Thoracic aorta (tissue), 2 donors: ENCODE measurements at regions not wholly inside any gene's neighbourhood (a gene's known extent, or its start where the extent isn't known, plus 50 kb on each side); places are given as distances from the start of the nearest gene placed in this dataset.

Experiments
- ATAC-seq: fragments of 150-250 bp; one replicate; pipeline ENCODE4 v1.8.0; 2017; ENCODE audit warnings: low read depth; ENCODE audit not compliant: insufficient number of reproducible peaks, low FRiP score
- DNase-seq: peaks from one replicate; pipeline ENCODE4 v3.0.0-alpha.2; 2020; ENCODE audit warnings: low spot score
- H3K27ac ChIP-seq, 2 donors: fragments of 200-600 bp; sonication (generic); 1 replicate in 1 of 2; 2 replicates in 1 of 2; pipeline ENCODE4 v1.5.1; 2016; ENCODE audit warnings: mild to moderate bottlenecking in 2 of 2, moderate library complexity in 2 of 2
- H3K27me3 ChIP-seq: fragments of 200-600 bp; sonication (generic); replicated peaks from 2 replicates; pipeline ENCODE4 v1.6.0; 2016; ENCODE audit warnings: mild to moderate bottlenecking; ENCODE audit not compliant: insufficient read depth
- H3K36me3 ChIP-seq: fragments of 200-600 bp; sonication (generic); one replicate; pipeline ENCODE4 v1.5.1; 2016
- H3K4me1 ChIP-seq, 2 donors: fragments of 200-600 bp; sonication (generic); 1 replicate in 1 of 2; 2 replicates in 1 of 2; pipeline versions ENCODE4 v1.5.1 to v1.6.0; 2016; ENCODE audit warnings: low read depth in 2 of 2, mild to moderate bottlenecking in 1 of 2; ENCODE audit not compliant: control insufficient read depth in 1 of 2
- H3K4me3 ChIP-seq: fragments of 200-600 bp; sonication (generic); 2 replicates; pipeline ENCODE4 v1.5.1; 2016; ENCODE audit warnings: mild to moderate bottlenecking
- H3K9me3 ChIP-seq: fragments of 200-600 bp; sonication (generic); 2 replicates; pipeline ENCODE4 v1.5.1; 2016
- CTCF ChIP-seq: fragments of 200-600 bp; sonication (generic); IDR thresholded peaks from one replicate; pipeline ENCODE4 v1.5.1; 2019; ENCODE audit warnings: antibody characterized with exemption

- Histone ChIP-seq H3K27ac (no peak overlapping the region), H3K27me3 (no peaks in the 10 kb centered on the region), H3K9me3 (no peaks in the 10 kb centered on the region), H3K4me3 (no peak overlapping the region), H3K36me3 (no peaks in the 10 kb centered on the region), H3K4me1 (peaks cover 0 to under 1% of the 10 kb centered on the region in 2 donors)
- DNase-seq: no peak
- no peak for ATAC-seq
- TF ChIP-seq CTCF: no peak
These were observed 204.6 kb downstream of the CD83 start for GRCh38 chr6:14321992-14322772.

GRCh38 chr6:14322841-14323240 lies 205.3 kb downstream of the CD83 start:
- H3K27ac ChIP-seq: no peak overlapping the region
- H3K36me3 ChIP-seq: no peaks in the 10 kb centered on the region
- no peaks in the 10 kb centered on the region for H3K9me3 ChIP-seq
- ATAC-seq (no peak), DNase-seq (no peak)
- no peaks in the 10 kb centered on the region for H3K4me1 ChIP-seq
- H3K4me3 ChIP-seq: no peak overlapping the region
- H3K27me3 ChIP-seq: no peaks in the 10 kb centered on the region
- no peak for TF ChIP-seq CTCF

DNA sequence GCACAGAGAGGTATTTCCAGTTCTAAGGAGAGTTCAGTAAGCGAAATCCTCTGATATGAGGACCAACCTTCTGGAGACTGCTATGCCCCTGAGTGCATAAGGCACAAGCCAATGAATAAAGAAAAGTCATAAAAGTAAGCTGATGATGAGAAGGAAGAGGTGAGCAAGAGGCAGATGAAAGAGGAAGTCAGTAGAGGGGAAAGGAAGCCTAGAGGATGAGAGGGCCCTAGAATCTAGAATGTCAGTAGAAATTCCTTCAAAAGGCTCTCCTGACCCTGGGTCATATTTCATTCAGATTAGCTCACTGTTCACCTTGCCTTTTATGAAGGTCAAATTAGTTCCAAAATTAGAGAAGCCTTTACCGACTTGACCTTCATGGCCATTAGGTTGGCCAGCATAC lies 209.2 kb downstream of the CD83 start:
- no peak for ATAC-seq
- TF ChIP-seq CTCF: no peak
- Histone ChIP-seq H3K36me3 (no peaks in the 10 kb centered on the region), H3K27me3 (no peaks in the 10 kb centered on the region), H3K27ac (no peak overlapping the region), H3K4me1 (no peaks in the 10 kb centered on the region), H3K4me3 (no peak overlapping the region), H3K9me3 (no peaks in the 10 kb centered on the region)
- DNase-seq: no peak

DNA sequence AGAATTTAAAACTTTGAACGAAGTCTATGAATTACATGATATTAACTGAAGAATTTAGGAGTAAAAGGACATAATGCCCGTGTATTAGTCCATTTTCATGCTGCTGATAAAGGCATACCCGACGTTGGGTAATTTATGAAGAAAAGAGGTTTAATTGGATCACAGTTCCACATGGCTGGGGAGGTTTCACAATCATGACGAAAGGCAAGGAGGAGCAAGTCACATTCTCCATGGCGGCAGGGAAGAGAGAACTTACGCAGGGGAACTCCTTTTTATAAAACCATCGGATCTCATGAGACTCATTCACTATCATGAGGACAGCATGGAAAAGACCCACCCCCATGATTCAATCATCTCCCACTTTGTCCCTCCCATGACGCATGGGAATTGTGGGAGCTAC lies 210.6 kb downstream of the CD83 start:
- H3K27ac ChIP-seq: no peak overlapping the region
- DNase-seq (no peak), ATAC-seq (no peak)
- no peaks in the 10 kb centered on the region for H3K36me3 ChIP-seq
- no peaks in the 10 kb centered on the region for H3K9me3 ChIP-seq
- H3K4me1 ChIP-seq: no peaks in the 10 kb centered on the region
- H3K27me3 ChIP-seq: no peaks in the 10 kb centered on the region
- no peak for TF ChIP-seq CTCF
- H3K4me3 ChIP-seq: no peak overlapping the region

DNA sequence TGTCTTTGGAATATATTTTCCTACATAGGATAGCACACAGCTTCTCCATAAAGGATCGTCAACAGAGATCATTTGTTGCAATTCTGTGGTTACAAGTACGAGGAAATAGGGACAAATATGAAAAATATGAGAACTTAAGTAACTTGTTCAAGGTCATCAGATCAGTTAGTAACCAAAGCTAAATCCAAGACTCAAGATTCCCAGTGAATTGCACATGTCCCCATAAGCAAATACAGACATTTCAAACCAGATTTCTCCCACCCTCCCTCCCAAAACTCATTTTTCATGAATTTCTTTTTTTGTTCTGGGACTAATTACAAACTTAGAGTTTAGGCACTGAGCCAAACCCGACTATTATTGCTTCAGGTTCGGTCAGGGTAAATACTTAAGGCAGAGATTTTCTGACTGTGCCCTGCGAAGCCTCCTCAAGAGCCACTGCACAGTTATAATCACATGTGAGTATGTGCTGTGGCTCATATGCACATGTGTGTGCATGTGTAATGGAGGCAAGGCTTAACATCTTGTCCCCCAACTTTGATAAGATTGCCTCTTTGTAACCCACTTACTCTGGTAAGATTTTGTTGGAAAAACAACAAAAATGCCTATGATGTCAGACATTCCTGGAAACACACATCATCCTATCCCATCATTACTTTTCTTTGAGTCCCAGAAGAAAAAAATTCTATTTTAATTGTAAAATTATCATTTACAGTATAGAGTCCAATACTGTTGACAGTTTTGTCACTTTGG lies 216.2 kb downstream of the CD83 start:
- H3K36me3 ChIP-seq: no peaks in the 10 kb centered on the region
- H3K27me3 ChIP-seq: no peaks in the 10 kb centered on the region
- H3K9me3 ChIP-seq: no peaks in the 10 kb centered on the region
- peaks cover 0 to 20% of the 10 kb centered on the region in 2 donors for H3K4me1 ChIP-seq
- DNase-seq: no peak
- TF ChIP-seq CTCF: no peak
- ATAC-seq: no peak
- H3K4me3 ChIP-seq: no peak overlapping the region
- H3K27ac ChIP-seq: no peak overlapping the region
